CMK (cell line): ENCODE measurements at regions not wholly inside any gene's neighbourhood (a gene's known extent, or its start where the extent isn't known, plus 50 kb on each side); places are given as distances from the start of the nearest gene placed in this dataset.
"Not testable (repeated sequence)": the region's sequence is repeated elsewhere in the genome, so short reads cannot be mapped to it uniquely, and the experiment has no call there.

Source experiments
- DNase-seq: peaks from one replicate; pipeline ENCODE4 v3.0.0-alpha.2; 2010; ENCODE audit warnings: low read depth

GRCh38 chr2:215536510-215536909 lies 100.6 kb upstream of the FN1 start:
- DNase-seq: no peak

GRCh38 chr2:215535741-215536140 lies 99.9 kb upstream of the FN1 start:
- DNase-seq: no peak

- no peak for DNase-seq
Measured at GRCh38 chr2:215535125-215535668, 99.3 kb upstream of the FN1 start.

GRCh38 chr2:215533716-215534115 lies 97.8 kb upstream of the FN1 start:
- DNase-seq: not testable (repeated sequence)

GRCh38 chr2:215532844-215533243 lies 97.0 kb upstream of the FN1 start:
- DNase-seq: peak; percentile 3

GRCh38 chr2:215531284-215531683 lies 95.4 kb upstream of the FN1 start:
- DNase-seq: no peak

GRCh38 chr2:215530191-215530968 lies 94.5 kb upstream of the FN1 start:
- DNase-seq: no peak

GRCh38 chr2:215529271-215529670 lies 93.4 kb upstream of the FN1 start:
- DNase-seq: no peak

- DNase-seq: no peak
Measured at GRCh38 chr2:215528555-215528954, 92.7 kb upstream of the FN1 start.

GRCh38 chr2:215527736-215528135 lies 91.9 kb upstream of the FN1 start:
- no peak for DNase-seq

- DNase-seq: no peak
Measured at GRCh38 chr2:215526341-215526740, 90.5 kb upstream of the FN1 start.

- DNase-seq: no peak
Measured at GRCh38 chr2:215522237-215522636, 86.4 kb upstream of the FN1 start.

GRCh38 chr2:215521031-215521430 lies 85.2 kb upstream of the FN1 start:
- no peak for DNase-seq

- no peak for DNase-seq
Measured at GRCh38 chr2:215517391-215517790, 81.5 kb upstream of the FN1 start.

- no peak for DNase-seq
Measured at GRCh38 chr2:215514516-215514915, 78.6 kb upstream of the FN1 start.

- no peak for DNase-seq
Measured at GRCh38 chr2:215511454-215512346, 75.8 kb upstream of the FN1 start.

- DNase-seq: no peak
Measured at GRCh38 chr2:215507836-215508235, 72.0 kb upstream of the FN1 start.

- DNase-seq: no peak
Measured at GRCh38 chr2:215507136-215507535, 71.3 kb upstream of the FN1 start.

- no peak for DNase-seq
Measured at GRCh38 chr2:215506604-215506990, 70.7 kb upstream of the FN1 start.

- DNase-seq: no peak
Measured at GRCh38 chr2:215505044-215505786, 69.3 kb upstream of the FN1 start.

- DNase-seq: no peak
Measured at GRCh38 chr2:215504547-215504946, 68.7 kb upstream of the FN1 start.

- no peak for DNase-seq
Measured at GRCh38 chr2:215503381-215503780, 67.5 kb upstream of the FN1 start.
